HG03521 (cell line): ENCODE measurements at regions not wholly inside any gene's neighbourhood (a gene's known extent, or its start where the extent isn't known, plus 50 kb on each side); places are given as distances from the start of the nearest gene placed in this dataset.

Source experiments
- ATAC-seq: cut with Tn5 transposase; IDR thresholded peaks from one replicate; pipeline ENCODE4 v1.9.1; 2021; ENCODE audit warnings: mild to moderate bottlenecking, moderate library complexity; ENCODE audit not compliant: unreplicated experiment

GRCh38 chr5:61596265-61596664, 264.2 kb downstream of the ZSWIM6 start:
- ATAC-seq, result no peak

- ATAC-seq, result no peak
Observed at GRCh38 chr5:61597684-61598083, 265.6 kb downstream of the ZSWIM6 start.

GRCh38 chr5:61598126-61598525, 266.1 kb downstream of the ZSWIM6 start:
- no peak for ATAC-seq

- ATAC-seq, result no peak
Observed at GRCh38 chr5:61599370-61600122, 267.5 kb downstream of the ZSWIM6 start.

- ATAC-seq, result no peak
Observed at GRCh38 chr5:61600123-61600444, 268.0 kb downstream of the ZSWIM6 start.

- ATAC-seq, result no peak
Observed at GRCh38 chr5:61600945-61601511, 269.0 kb downstream of the ZSWIM6 start.

- no peak for ATAC-seq
Observed at GRCh38 chr5:61603211-61603908, 271.3 kb downstream of the ZSWIM6 start.

GRCh38 chr5:61604076-61605025, 272.3 kb downstream of the ZSWIM6 start:
- ATAC-seq, result no peak

GRCh38 chr5:61609840-61610677, 278.0 kb downstream of the ZSWIM6 start:
- ATAC-seq, result no peak

GRCh38 chr5:61610678-61611024, 278.6 kb downstream of the ZSWIM6 start:
- ATAC-seq, result no peak

- ATAC-seq, result no peak
Observed at GRCh38 chr5:61612431-61612830, 280.4 kb downstream of the ZSWIM6 start.

GRCh38 chr5:61613679-61614078, 281.6 kb downstream of the ZSWIM6 start:
- no peak for ATAC-seq

- no peak for ATAC-seq
Observed at GRCh38 chr5:61614606-61615005, 282.5 kb downstream of the ZSWIM6 start.

- no peak for ATAC-seq
Observed at GRCh38 chr5:61617039-61617438, 285.0 kb downstream of the ZSWIM6 start.

- ATAC-seq, result no peak
Observed at GRCh38 chr5:61617995-61618525, 286.0 kb downstream of the ZSWIM6 start.

GRCh38 chr5:61618577-61618976, 286.5 kb downstream of the ZSWIM6 start:
- ATAC-seq, result no peak

GRCh38 chr5:61619289-61619688, 287.2 kb downstream of the ZSWIM6 start:
- ATAC-seq, result no peak

- ATAC-seq, result no peak
Observed at GRCh38 chr5:61619777-61620518, 287.9 kb downstream of the ZSWIM6 start.

- ATAC-seq, result no peak
Observed at GRCh38 chr5:61620699-61621182, 288.7 kb downstream of the ZSWIM6 start.
